HepG2 (cell line): ENCODE measurements at regions not wholly inside any gene's neighbourhood (a gene's known extent, or its start where the extent isn't known, plus 50 kb on each side); places are given as distances from the start of the nearest gene placed in this dataset.

Experiments
- ATAC-seq: fragments of 200-7000 bp; cut with Tn5 transposase; 3 replicates; pipeline ENCODE4 v1.9.1; 2020; ENCODE audit warnings: mild to moderate bottlenecking, moderate library complexity
- BruUV-seq: library from RNA; stranded (reverse); fragments of 400-500 nt; replicated peaks from 2 replicates; lab custom pipeline; 2021; lab: Mats Ljungman, UMichigan
- CTCF ChIA-PET: fragments of 300-600 bp; formaldehyde crosslinking; extraction: SDS; loops from one replicate; lab custom pipeline; 2021; ENCODE audit warnings: low total read pairs, inconsistent platforms, low intra/inter-chr PET ratio; lab: Yijun Ruan, JAX
- POLR2A ChIA-PET: fragments of 350-600 bp; sonication (Branson Sonifier 250); formaldehyde crosslinking; loops from one replicate; lab custom pipeline; 2020; ENCODE audit warnings: antibody characterized with exemption, inconsistent platforms; lab: Yijun Ruan, JAX
- DNase-seq: peaks from one replicate; pipeline ENCODE4 v3.0.0-alpha.2; 2015; ENCODE audit warnings: low spot score
- FAIRE-seq: peaks from 3 replicates; lab custom pipeline; 2011; peaks lifted over from hg19 to GRCh38; lab: Jason Lieb, UNC
- H2AFZ ChIP-seq: one replicate; pipeline ENCODE4 v1.6.1; 2011; ENCODE audit warnings: low read length, inconsistent platforms
- H3K27ac ChIP-seq: fragments of 300-600 bp; 3 replicates; pipeline ENCODE4 v1.8.0; 2011; ENCODE audit warnings: mixed run types, mild to moderate bottlenecking, mixed read lengths, low read length, inconsistent platforms; ENCODE audit not compliant: insufficient read depth; ENCODE audit errors: extremely low read length
- H3K27me3 ChIP-seq, 2 experiments: fragments of 200-600 bp in 1 of 2; 2 replicates in 1 of 2; 3 replicates in 1 of 2; pipeline versions ENCODE4 v1.6.0 to v1.8.0; 2011; ENCODE audit warnings: low read length in 2 of 2, mild to moderate bottlenecking in 2 of 2, moderate library complexity in 2 of 2, inconsistent platforms in 1 of 2; ENCODE audit not compliant: insufficient read depth in 2 of 2, control insufficient read depth in 1 of 2
- H3K36me3 ChIP-seq, 2 experiments: fragments of 200-600 bp in 1 of 2; replicated peaks in 1 of 2; 2 replicates in 1 of 2; 3 replicates in 1 of 2; pipeline versions ENCODE4 v1.5.1 to v1.8.0; 2011; ENCODE audit warnings: low read length in 2 of 2, inconsistent platforms in 1 of 2; ENCODE audit not compliant: insufficient read depth in 2 of 2, control insufficient read depth in 1 of 2
- H3K4me1 ChIP-seq: 2 replicates; pipeline ENCODE4 v1.5.1; 2012; ENCODE audit warnings: low read length, inconsistent platforms; ENCODE audit not compliant: insufficient read depth
- H3K4me2 ChIP-seq: 2 replicates; pipeline ENCODE4 v1.6.0; 2011; ENCODE audit warnings: low read depth, low read length, inconsistent platforms
- H3K4me3 ChIP-seq, 3 experiments: fragments of 200-600 bp in 1 of 3; sonication (generic), shearing (Covaris generic) in 1 of 3; replicated peaks in 1 of 3; 2 replicates each; pipeline ENCODE4 v1.5.1; 2011 to 2016; ENCODE audit warnings: low read length in 3 of 3, inconsistent platforms in 2 of 3, low read depth in 2 of 3, mild to moderate bottlenecking in 2 of 3, control low read depth in 1 of 3, mixed read lengths in 1 of 3; ENCODE audit not compliant: insufficient read depth in 1 of 3
- H3K79me2 ChIP-seq: one replicate; pipeline ENCODE4 v1.6.1; 2011; ENCODE audit warnings: low read length, inconsistent platforms; ENCODE audit not compliant: insufficient read depth
- H3K9ac ChIP-seq: 2 replicates; pipeline ENCODE4 v1.6.0; 2011; ENCODE audit warnings: mild to moderate bottlenecking, low read depth, low read length, inconsistent platforms; ENCODE audit not compliant: insufficient read depth
- H3K9me3 ChIP-seq: 2 replicates; pipeline ENCODE4 v1.5.1; 2012; ENCODE audit warnings: mild to moderate bottlenecking, low read length
- H4K20me1 ChIP-seq: 2 replicates; pipeline ENCODE4 v1.6.0; 2011; ENCODE audit warnings: inconsistent platforms, mild to moderate bottlenecking, low read length, moderate library complexity; ENCODE audit not compliant: insufficient read depth
- ARID2 ChIP-seq: sonication (generic); formaldehyde crosslinking; IDR thresholded peaks from 2 replicates; pipeline ENCODE4 v1.8.1; 2022; ENCODE audit warnings: mild to moderate bottlenecking, missing genetic modification reagents, borderline replicate concordance
- CTCF ChIP-seq: sonication (generic); formaldehyde crosslinking; IDR thresholded peaks from 2 replicates; pipeline ENCODE4 v1.5.0; 2020; ENCODE audit warnings: mild to moderate bottlenecking, missing genetic modification reagents, moderate library complexity
- GMEB1 ChIP-seq: sonication (generic); formaldehyde crosslinking; IDR thresholded peaks from 2 replicates; pipeline ENCODE4 v1.5.1; 2020; ENCODE audit warnings: missing genetic modification reagents, mild to moderate bottlenecking, borderline replicate concordance
- GMEB2 ChIP-seq: IDR thresholded peaks from 2 replicates; pipeline ENCODE4 v1.6.1; 2016; ENCODE audit warnings: missing biosample characterization, missing genetic modification reagents, low read depth
- KAT8 ChIP-seq: IDR thresholded peaks from 2 replicates; pipeline ENCODE4 v1.6.1; 2016; ENCODE audit warnings: missing genetic modification reagents, missing compliant biosample characterization
- MED8 ChIP-seq: sonication (generic); formaldehyde crosslinking; IDR thresholded peaks from 2 replicates; pipeline ENCODE4 v1.8.1; 2023; ENCODE audit warnings: mild to moderate bottlenecking, missing genetic modification reagents; ENCODE audit not compliant: insufficient replicate concordance
- MIER3 ChIP-seq: IDR thresholded peaks from 2 replicates; pipeline ENCODE4 v1.6.1; 2016; ENCODE audit warnings: missing compliant biosample characterization, borderline replicate concordance
- MTF1 ChIP-seq: sonication (generic); formaldehyde crosslinking; IDR thresholded peaks from 2 replicates; pipeline ENCODE4 v1.5.0; 2020; ENCODE audit warnings: missing genetic modification reagents
- NR0B2 ChIP-seq: sonication (generic); formaldehyde crosslinking; IDR thresholded peaks from 2 replicates; pipeline ENCODE4 v1.4.0; 2020; ENCODE audit warnings: mild to moderate bottlenecking, missing genetic modification reagents
- NR2F2 ChIP-seq: IDR thresholded peaks from 2 replicates; pipeline ENCODE4 v1.6.1; 2012; ENCODE audit warnings: low read depth, inconsistent platforms, borderline replicate concordance
- ONECUT2 ChIP-seq: sonication (generic); formaldehyde crosslinking; IDR thresholded peaks from 2 replicates; pipeline ENCODE4 v1.4.0; 2020; ENCODE audit warnings: missing genetic modification reagents
- SMAD1 ChIP-seq: sonication (generic); formaldehyde crosslinking; IDR thresholded peaks from 2 replicates; pipeline ENCODE4 v1.4.0; 2020; ENCODE audit warnings: missing genetic modification reagents, low read depth, mild to moderate bottlenecking, borderline replicate concordance
- ZFP82 ChIP-seq: sonication (generic); formaldehyde crosslinking; IDR thresholded peaks from 2 replicates; pipeline ENCODE4 v1.5.1; 2020; ENCODE audit warnings: mild to moderate bottlenecking, missing genetic modification reagents, borderline replicate concordance
- ZHX1 ChIP-seq: sonication (generic); formaldehyde crosslinking; IDR thresholded peaks from 2 replicates; pipeline ENCODE4 v1.8.1; 2022; ENCODE audit warnings: low read depth, mild to moderate bottlenecking, missing genetic modification reagents
- ZNF296 ChIP-seq: sonication (generic); formaldehyde crosslinking; conservative IDR thresholded peaks from 2 replicates; pipeline ENCODE4 v1.5.0; 2020; ENCODE audit warnings: mild to moderate bottlenecking, missing genetic modification reagents
- ZNF7 ChIP-seq: IDR thresholded peaks from 2 replicates; pipeline ENCODE4 v1.6.1; 2016; ENCODE audit warnings: missing biosample characterization, missing genetic modification reagents
- ZNF792 ChIP-seq: IDR thresholded peaks from 2 replicates; pipeline ENCODE4 v1.6.1; 2016
- WGBS: methylation state at CpG from one replicate; pipeline ENCODE4 v1.1.6; 2017; ENCODE audit warnings: low lambda C conversion rate; 5-methylcytosine and 5-hydroxymethylcytosine counted together
- in situ Hi-C: cut with HindIII; loops from 2 replicates; pipeline ENCODE4 v1.10.0; 2017; ENCODE audit warnings: low pct_unique_long_range_greater_than_20kb; ENCODE audit not compliant: extremely low pct_ligation_motif_present
- intact Hi-C: fragments of 100-400 bp; cut with micrococcal nuclease; formaldehyde crosslinking; loops from one replicate; pipeline ENCODE4 v1.10.0; 2022; ENCODE audit not compliant: unreplicated experiment

- TF ChIP-seq ZNF792 (CRISPR knock-in tag) = no peak
- TF ChIP-seq GMEB1 (CRISPR knock-in tag) = no peak
- no peak for TF ChIP-seq ZNF296
These were observed 293.4 kb upstream of the LYZL1 start (continued) for GRCh38 chr10:28995497-28995896.

GRCh38 chr10:28996345-28996744 is 292.5 kb upstream of the LYZL1 start:
- FAIRE-seq (no peak), DNase-seq (no peak), ATAC-seq (no peak)
- 59% methylated on average over 6 of the region's 6 CpGs for WGBS
- in situ Hi-C loops (no loop called here), intact Hi-C loops (no loop called here)
- Histone ChIP-seq H3K36me3 (no peaks in the 10 kb centered on the region), H3K9me3 (no peaks in the 10 kb centered on the region), H4K20me1 (no peaks in the 10 kb centered on the region), H3K27me3 (no peaks in the 10 kb centered on the region), H3K4me1 (peaks cover 31% of the 10 kb centered on the region), H3K4me3 (no peak overlapping the region), H2AFZ (no peak overlapping the region), H3K27ac (no peak overlapping the region), H3K79me2 (no peaks in the 10 kb centered on the region), H3K9ac (no peak overlapping the region), H3K4me2 (no peak overlapping the region)
- CTCF ChIA-PET = no interaction called here
- POLR2A ChIA-PET = no interaction called here
- BruUV-seq = no TSS peak
- no peak for TF ChIP-seq MTF1
- no peak for TF ChIP-seq GMEB2 (CRISPR knock-in tag)
- no peak for TF ChIP-seq CTCF (CRISPR knock-in tag)
- TF ChIP-seq MED8 = no peak
- TF ChIP-seq MIER3 (CRISPR knock-in tag) = no peak
- no peak for TF ChIP-seq ZFP82
- no peak for TF ChIP-seq SMAD1
- no peak for TF ChIP-seq ONECUT2 (CRISPR knock-in tag)
- no peak for TF ChIP-seq NR2F2
- TF ChIP-seq ARID2 (CRISPR knock-in tag) = no peak
- TF ChIP-seq KAT8 (CRISPR knock-in tag) = no peak
- no peak for TF ChIP-seq NR0B2 (CRISPR knock-in tag)
- no peak for TF ChIP-seq ZNF7 (CRISPR knock-in tag)
- TF ChIP-seq ZHX1 (CRISPR knock-in tag) = no peak
